ENCODE measurements at regions not wholly inside any gene's neighbourhood (a gene's known extent, or its start where the extent isn't known, plus 50 kb on each side); places are given as distances from the start of the nearest gene placed in this dataset.

DNA sequence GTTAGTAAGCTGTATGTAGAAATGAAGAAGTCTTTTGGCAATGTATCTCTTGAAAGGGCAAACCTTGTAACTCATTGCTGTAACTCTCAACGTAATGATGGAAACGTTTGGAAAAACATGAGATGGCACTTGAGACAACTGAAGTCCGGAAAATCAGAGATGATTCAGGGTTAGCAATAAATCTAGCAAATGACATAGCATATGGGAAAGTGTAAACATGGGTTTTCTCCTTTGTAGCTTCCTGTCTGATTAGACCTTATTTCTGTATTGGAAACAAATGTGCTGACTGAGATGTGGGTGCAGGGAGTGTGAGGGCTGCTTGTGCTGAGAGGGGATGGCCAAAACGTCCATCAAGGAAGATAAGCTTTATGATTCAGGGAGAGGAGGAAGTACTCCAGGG lies 110.7 kb upstream of the FAM20A start:
- no peak for DNase-seq
- intact Hi-C loops (cut with DNase I, micrococcal nuclease) = no loop called here
- no peak for ATAC-seq

GRCh38 chr17:68710976-68711375 lies 109.8 kb upstream of the FAM20A start:
- intact Hi-C loops (cut with DNase I, micrococcal nuclease) = no loop called here
- ATAC-seq (no peak), DNase-seq (no peak)

DNA sequence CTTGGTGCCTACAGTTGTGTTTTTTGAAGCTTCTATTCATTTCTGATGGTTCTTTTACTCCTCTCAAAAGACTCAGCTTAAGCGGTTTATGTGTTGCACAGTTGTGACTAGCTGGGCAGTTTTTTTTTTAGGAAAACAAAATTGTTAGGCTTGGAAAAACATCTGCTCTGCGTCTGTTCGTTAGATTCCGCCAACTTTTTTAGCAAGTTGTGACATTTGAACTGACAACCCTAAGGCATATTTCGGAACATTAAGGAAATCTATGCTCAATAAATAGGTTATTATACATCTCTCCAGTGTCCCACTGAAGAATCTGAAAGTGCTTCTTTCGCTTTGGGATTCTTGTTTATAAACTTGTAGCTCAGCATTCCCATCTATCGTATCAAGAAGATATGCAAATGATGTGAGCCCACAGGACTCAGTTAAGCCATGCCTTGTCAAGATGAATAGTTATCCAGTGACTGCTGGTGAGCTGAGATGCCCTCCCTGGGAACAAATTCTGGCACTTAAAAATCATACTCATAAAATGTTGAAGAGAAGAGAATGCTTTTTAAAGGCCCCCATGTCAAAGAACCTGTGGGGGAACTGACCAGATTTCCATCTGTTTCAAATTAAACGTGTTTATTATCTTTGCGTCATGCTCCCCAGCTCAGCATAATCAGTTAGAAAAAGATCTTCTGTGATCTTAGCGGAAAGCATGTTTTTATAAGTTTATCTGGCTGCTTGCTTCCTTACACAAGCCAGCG lies 109.0 kb upstream of the FAM20A start:
- DNase-seq (no peak), ATAC-seq (no peak)
- intact Hi-C loops (cut with DNase I, micrococcal nuclease) = no loop called here

- DNase-seq = no peak
- intact Hi-C loops (cut with DNase I, micrococcal nuclease) = no loop called here
- ATAC-seq = no peak
These were observed 108.3 kb upstream of the FAM20A start for GRCh38 chr17:68709461-68709860.

GRCh38 chr17:68707031-68707430 lies 105.9 kb upstream of the FAM20A start:
- ATAC-seq (no peak), DNase-seq (no peak)
- intact Hi-C loops (cut with DNase I, micrococcal nuclease) = no loop called here

DNA sequence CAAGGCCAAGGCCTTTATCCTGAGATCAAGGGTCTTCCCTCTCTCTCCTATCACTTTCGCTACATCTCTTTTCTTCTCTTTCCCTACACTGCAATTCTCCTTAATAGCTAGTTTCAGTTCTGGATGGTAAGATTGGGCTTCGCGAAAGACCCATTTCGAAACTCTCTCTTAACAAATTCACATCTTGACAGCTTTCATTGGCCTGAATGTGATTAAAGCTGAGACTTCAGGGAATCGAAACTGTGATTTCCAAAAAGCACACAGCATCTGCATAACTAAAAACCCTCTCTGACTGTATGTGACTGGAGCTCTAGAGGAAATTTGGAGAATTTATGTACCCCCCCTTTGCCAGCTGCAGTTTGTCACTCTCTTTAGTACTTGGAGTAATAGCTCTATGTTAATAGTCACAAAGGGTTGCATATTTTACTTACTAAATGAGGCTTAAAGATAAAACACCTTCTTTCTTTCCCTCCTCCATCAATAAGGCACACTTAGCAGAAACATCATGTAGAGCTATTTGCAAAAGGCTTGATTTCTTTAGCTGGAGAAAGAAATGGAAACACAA lies 105.3 kb upstream of the FAM20A start:
- intact Hi-C loops (cut with DNase I, micrococcal nuclease) = no loop called here
- ATAC-seq (no peak), DNase-seq (no peak)

GRCh38 chr17:68705714-68706076 lies 104.5 kb upstream of the FAM20A start:
- intact Hi-C loops (cut with DNase I, micrococcal nuclease) = no loop called here
- ATAC-seq (no peak), DNase-seq (no peak)

GRCh38 chr17:68704871-68705713 lies 103.9 kb upstream of the FAM20A start:
- ATAC-seq = no peak
- intact Hi-C loops (cut with DNase I, micrococcal nuclease) = no loop called here
- no peak for DNase-seq

- ATAC-seq = no peak
- intact Hi-C loops (cut with DNase I, micrococcal nuclease) = no loop called here
- no peak for DNase-seq
These were observed 99.9 kb upstream of the FAM20A start for GRCh38 chr17:68701046-68701445.

GRCh38 chr17:68700421-68700820 lies 99.3 kb upstream of the FAM20A start:
- intact Hi-C loops (cut with DNase I, micrococcal nuclease) = no loop called here
- ATAC-seq (no peak), DNase-seq (no peak)

DNA sequence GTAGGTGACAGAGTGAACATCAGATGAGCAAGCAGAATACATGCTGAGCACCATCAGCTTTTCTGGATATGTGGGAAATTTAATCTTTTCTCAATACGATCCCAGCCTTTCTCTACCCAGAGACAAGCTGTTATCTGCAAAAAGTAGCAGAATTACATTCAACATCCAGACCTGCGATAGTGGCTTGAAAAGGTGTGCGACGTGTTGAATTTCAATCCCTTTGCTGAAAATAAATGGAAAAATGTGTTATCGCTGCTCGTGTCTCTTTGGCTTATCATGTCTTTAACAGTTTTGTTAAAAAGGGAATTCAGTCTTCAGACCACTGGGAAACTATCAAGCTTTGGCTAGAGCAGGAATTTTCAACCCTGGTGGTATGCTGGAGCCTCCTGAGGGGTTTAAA lies 98.8 kb upstream of the FAM20A start:
- ATAC-seq (no peak), DNase-seq (no peak)
- intact Hi-C loops (cut with DNase I, micrococcal nuclease) = no loop called here

DNA sequence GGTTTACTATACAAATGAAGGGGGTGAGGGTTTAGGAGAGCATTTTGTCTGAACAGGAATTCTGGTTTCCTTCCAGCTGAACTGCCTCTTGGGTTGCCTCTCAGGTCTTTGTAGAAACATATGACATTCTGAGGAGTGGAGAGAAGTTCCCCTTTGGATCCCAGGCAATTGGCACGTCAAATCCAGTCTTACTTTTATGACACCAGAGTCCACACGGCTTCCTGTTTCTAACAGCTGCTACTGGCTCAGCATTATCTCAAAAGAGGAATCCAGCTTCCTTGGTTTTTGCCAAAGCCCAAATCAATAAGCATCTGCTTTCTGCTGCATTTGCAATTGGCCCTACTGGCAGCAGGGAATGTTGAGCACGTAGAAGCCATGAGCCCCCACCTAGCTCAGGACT lies 97.6 kb upstream of the FAM20A start:
- no peak for DNase-seq
- intact Hi-C loops (cut with DNase I, micrococcal nuclease) = no loop called here
- no peak for ATAC-seq

- DNase-seq (no peak), ATAC-seq (no peak)
- intact Hi-C loops (cut with DNase I, micrococcal nuclease) = no loop called here
These were observed 96.7 kb upstream of the FAM20A start for GRCh38 chr17:68697850-68698361.

DNA sequence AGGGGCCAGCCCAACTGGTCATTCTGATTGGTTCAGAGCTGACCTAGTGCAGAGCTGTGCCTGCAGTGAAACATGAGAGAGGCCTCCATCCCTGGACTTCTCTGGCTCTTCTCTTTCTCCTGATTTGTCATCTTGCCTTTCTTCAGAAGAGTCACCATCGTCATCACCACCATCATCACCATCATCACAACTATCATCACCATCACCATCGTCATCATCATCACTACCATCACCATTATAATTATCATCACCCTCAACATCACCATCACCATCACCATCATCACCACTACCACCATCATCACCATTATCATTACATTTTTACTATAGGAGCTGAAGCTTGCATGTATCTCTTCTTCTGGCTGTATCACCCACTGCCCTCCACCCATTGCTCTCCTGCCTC lies 94.5 kb upstream of the FAM20A start:
- intact Hi-C loops (cut with DNase I, micrococcal nuclease) = no loop called here
- DNase-seq (no peak), ATAC-seq (no peak)

- no peak for DNase-seq
- intact Hi-C loops (cut with DNase I, micrococcal nuclease) = no loop called here
- ATAC-seq = no peak
These were observed 93.8 kb upstream of the FAM20A start for GRCh38 chr17:68694791-68695485.

- intact Hi-C loops (cut with DNase I, micrococcal nuclease) = no loop called here
- DNase-seq (no peak), ATAC-seq (no peak)
These were observed 92.7 kb upstream of the FAM20A start for GRCh38 chr17:68693896-68694295.

DNA sequence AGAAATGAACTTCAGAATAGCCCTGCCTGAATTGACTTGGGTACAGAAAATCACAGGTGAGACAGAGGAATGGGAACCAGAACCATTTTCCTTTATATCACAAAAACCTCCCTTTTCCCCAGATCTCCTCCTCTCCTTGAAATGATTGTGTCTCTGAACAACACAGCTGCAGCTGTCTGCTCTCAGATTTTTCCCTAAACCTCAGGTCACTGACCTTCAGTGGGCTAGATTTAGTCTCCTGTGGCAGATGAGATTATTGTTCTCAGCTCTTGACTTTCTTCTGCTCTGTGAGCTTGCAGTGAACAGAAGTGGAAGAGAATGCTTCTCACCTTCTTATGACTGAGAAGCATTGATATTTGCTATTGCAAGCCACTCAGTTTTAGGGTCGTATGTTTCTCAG lies 92.3 kb upstream of the FAM20A start:
- DNase-seq = no peak
- no peak for ATAC-seq
- intact Hi-C loops (cut with DNase I, micrococcal nuclease) = no loop called here

DNA sequence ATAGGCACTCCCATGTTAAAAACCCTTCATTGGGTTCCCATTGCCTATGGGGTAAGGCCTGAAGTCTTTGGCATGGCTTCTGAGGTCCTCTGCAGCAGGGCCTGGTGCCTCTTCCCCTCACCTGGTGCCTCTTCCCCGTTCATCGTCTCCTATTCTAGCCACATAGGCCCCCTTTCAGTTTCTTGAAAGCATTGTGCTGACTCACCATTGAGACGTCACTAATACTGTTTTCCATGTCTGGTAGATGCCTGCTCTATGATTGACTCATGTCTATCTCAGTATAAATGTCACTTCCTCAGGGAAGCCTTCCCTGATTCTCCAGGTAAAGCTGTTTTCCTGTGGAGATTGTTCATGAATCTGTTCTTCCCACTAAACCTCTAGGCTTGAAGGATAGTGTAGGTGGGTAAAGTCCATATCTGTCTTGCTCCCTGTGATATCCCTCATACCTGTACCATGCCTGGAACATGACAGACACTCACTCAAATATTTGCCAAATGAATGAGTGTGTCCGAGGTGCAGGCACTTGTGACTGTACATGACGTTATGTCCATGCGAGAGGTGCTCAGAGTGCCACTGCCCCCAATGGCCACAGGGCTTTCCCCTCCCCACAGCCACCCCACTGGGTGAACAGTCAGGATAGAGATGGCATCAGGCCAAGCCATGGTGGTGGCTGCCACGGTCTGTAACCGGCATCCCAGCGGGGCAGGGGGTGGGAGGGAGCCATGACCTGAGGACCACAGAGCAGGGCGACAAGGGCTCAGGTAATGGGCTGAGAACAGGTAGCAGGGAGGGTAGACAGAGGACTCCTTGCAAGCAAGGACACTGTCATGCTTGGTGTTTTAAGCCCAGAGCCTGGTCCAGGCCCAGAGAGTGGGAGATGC lies 85.2 kb upstream of the FAM20A start:
- intact Hi-C loops (cut with DNase I, micrococcal nuclease) = no loop called here
- DNase-seq = no peak
- ATAC-seq = no peak

GRCh38 chr17:68684949-68685357 lies 83.8 kb upstream of the FAM20A start:
- intact Hi-C loops (cut with DNase I, micrococcal nuclease) = no loop called here
- ATAC-seq (no peak), DNase-seq (no peak)
